SHP77 (cell line): ENCODE measurements at regions not wholly inside any gene's neighbourhood (a gene's known extent, or its start where the extent isn't known, plus 50 kb on each side); places are given as distances from the start of the nearest gene placed in this dataset.
"Not testable (repeated sequence)": the region's sequence is repeated elsewhere in the genome, so short reads cannot be mapped to it uniquely, and the experiment has no call there.

Experiments used
- DNase-seq, 2 experiments: peaks; one replicate each; lab custom pipeline; 2025; lab: John Stamatoyannopoulos, UW

GRCh38 chr7:15049157-15049556 lies 146.6 kb upstream of the DGKB start:
- no peak for DNase-seq

GRCh38 chr7:15046861-15047260 lies 144.3 kb upstream of the DGKB start:
- DNase-seq = no peak

GRCh38 chr7:15043931-15044330 lies 141.4 kb upstream of the DGKB start:
- DNase-seq = no peak

DNA sequence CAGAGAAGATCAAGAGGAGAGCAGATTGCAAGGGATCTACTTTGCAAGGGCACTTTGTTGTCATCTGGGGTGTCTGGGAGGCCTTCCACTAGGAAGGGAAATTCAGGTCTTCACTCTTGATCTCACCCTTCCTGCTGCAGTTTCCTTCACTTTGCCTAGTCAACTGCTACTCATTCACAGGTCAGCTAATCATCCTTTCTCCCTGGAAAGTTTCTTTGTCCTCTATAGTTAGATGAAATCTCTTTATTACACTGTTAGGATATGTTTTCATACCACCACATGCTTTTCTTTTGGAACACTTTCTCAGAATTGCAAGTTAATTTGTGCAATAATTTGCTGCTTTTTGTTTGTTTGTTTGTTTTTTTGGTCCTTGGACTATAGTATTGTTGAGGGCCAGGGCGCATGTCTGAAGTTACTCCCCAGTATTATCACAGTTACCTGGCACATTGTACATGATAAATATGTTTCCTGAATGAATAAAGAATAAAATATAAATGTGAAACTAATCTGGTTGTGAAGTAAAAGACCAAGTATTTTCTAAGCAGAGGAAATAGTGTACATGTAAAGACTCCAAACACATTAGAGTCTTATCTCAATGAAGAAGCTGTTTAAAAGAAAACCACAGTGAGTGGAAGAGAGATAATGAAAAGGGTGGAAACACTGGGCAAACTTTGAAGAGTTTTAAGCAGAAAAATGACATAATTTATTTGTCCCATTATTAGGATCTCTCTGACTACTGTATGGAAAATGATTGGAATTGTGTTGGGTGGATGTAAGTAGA lies 139.9 kb upstream of the DGKB start:
- DNase-seq = no peak

DNA sequence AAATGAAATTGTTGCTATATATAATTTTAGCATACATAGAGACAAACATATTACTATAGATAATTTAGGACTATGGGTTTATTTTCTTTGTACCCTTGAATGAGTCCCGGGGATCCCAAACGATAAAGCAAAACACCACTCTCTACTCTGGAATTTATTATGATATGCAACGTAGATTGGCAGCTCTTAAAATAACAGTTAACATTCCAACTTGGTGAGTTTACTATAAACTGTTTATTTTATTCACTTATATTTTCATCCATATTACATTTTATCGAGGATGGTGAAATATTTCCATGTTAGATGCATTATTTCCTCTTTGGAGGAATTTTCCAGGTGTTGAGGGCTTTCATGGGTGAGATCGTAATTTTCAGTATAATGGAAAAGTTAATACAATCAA lies 138.7 kb upstream of the DGKB start:
- DNase-seq = no peak

DNA sequence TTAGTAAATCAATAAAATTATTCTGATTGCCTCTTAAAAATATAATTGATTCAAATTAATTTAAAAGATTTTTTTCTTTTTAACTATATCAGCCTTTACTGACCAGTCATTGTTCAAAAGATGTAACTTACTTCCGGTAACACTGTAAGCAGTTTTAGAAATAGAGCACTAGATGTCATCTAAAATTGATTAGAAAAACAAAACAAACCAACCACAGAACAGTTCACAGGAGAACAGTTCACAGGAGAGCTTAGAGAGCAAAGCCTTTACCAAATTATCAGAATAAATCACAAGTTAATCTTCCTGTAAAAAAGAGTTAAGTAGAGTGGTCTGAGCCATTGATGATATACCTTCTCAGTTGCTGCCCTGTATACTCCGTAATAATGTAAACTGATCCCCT lies 133.3 kb upstream of the DGKB start:
- DNase-seq = no peak

GRCh38 chr7:15033039-15033438 lies 130.5 kb upstream of the DGKB start:
- no peak for DNase-seq

- DNase-seq = no peak
Observed at GRCh38 chr7:15018981-15019380, 116.4 kb upstream of the DGKB start.

- no peak for DNase-seq
Observed at GRCh38 chr7:15016766-15017165, 114.2 kb upstream of the DGKB start.

- no peak for DNase-seq
Observed at GRCh38 chr7:15016315-15016667, 113.7 kb upstream of the DGKB start.

DNA sequence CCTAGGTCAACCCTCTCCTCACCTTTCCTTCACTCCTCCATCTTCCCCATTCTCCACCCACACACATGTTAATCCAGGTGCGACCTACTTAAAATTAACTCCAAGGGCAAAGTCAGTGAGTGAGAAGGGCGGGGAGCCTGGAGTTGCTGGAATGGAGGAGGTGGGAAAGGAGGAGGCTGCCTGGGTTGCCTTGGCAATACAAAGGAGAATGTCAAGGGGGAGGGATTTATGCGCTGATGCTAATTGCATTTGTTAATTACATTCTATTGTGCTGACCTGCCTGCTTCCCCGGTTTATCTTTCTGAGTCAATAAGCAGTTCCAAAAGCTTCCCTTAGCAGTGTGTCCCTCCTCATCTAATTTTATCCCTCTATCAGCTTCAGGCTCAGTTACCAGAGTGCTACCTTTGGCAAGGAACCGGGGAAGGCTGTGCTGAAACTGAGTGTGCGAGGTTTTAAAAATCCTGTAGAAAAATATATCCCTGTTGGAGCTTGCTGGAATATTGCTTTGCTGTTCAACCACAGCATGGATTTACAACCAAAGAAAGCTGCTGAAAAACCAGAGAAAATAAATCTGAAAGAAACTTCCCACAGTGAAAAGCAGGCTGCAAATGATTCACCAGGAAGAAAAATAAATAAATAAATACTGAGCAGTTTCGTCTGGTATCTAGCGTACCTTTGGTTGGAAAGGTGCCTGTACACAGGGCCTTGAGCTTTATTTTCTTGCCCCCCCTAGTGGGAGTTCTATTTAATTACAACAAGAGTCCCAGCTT lies 113.2 kb upstream of the DGKB start:
- peak; percentile 87 to 95 for DNase-seq

GRCh38 chr7:15012135-15012534 lies 109.6 kb upstream of the DGKB start:
- DNase-seq = no peak

GRCh38 chr7:15011289-15011688 lies 108.7 kb upstream of the DGKB start:
- DNase-seq = no peak

GRCh38 chr7:15007507-15007906 lies 105.0 kb upstream of the DGKB start:
- peak; percentile 11 to 33 for DNase-seq

GRCh38 chr7:15005672-15006071 lies 103.1 kb upstream of the DGKB start:
- DNase-seq = no peak

DNA sequence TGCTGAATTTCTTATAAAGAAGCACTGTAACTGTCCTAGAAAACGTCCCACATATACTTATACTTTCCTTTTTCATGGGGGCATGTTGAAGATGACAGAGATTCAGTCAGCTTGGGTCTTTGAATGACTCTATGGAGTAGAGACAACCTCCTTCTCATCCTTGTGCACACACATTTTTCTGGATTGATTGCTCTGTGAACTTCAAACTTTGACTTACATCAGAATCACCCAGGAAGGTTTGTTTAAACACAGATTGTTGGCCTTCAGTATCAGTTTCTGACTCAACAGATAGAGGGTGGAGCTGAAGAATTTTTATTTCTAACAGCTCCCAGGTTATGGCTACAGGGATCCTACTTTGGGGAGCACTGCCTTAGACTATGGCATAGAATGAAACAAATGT lies 97.6 kb upstream of the DGKB start:
- no peak for DNase-seq

- DNase-seq = no peak
Observed at GRCh38 chr7:14999331-14999730, 96.8 kb upstream of the DGKB start.

GRCh38 chr7:14995774-14996173 lies 93.2 kb upstream of the DGKB start:
- DNase-seq = no peak

- no peak for DNase-seq
Observed at GRCh38 chr7:14988941-14989340, 86.4 kb upstream of the DGKB start.

- DNase-seq = no peak
Observed at GRCh38 chr7:14978687-14979086, 76.1 kb upstream of the DGKB start.

DNA sequence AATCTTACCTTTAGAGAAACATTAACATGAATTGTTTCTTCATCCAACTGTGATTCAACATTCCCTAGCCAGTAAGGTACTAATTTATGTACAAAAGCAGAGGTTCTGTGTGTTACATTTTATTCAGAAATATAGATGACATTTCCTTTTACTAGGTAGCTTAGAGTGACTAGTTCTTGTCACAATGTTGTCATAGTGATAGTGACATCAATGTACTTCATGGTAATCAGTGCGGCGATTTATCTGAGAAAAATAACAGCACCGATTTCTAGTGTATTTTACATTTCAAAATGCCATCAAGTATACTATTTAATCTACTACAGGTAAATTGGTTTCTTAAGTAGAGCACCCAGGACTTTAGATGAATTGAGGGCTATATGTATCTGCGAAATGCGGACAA lies 72.1 kb upstream of the DGKB start:
- no peak for DNase-seq

DNA sequence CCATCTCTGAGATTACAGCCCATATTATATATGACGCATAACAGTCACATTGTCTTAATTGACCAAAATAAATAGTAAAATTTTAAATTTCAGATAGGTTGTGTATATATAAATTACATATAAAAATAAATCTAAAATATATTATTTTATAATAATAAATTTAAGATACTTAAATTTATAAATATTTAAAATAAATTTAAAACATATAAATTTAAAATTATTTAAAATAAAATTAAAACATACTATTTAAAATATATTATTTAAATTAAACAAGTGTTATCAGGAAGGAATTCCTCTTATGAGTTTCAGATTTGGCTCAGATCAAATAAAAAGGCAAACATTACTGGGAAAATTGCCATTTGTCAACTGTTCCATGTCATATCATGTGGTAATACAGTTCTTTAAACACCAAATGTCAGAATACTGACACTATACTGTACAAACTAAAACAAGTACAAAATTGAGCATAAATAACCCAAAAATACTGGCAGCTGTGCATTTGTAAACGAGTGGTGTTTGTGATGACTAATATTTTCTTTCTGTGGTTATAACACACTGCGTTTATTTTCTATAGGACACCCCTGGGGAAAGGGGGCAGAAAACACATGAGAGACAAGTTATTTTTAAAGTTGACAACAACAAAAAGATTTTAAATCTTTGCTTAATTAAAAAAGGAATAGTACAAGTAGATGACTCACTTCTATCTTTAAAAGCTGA lies 71.3 kb upstream of the DGKB start:
- DNase-seq = no peak

- not testable (repeated sequence) for DNase-seq
Observed at GRCh38 chr7:14971678-14972077, 69.1 kb upstream of the DGKB start.
